GM19238 (cell line): ENCODE measurements at regions not wholly inside any gene's neighbourhood (a gene's known extent, or its start where the extent isn't known, plus 50 kb on each side); places are given as distances from the start of the nearest gene placed in this dataset.
"Not testable (repeated sequence)": the region's sequence is repeated elsewhere in the genome, so short reads cannot be mapped to it uniquely, and the experiment has no call there.

Experiments used
- DNase-seq: peaks from one replicate; pipeline ENCODE4 v3.0.0; 2011; ENCODE audit warnings: low spot score; ENCODE audit not compliant: insufficient read length

DNA sequence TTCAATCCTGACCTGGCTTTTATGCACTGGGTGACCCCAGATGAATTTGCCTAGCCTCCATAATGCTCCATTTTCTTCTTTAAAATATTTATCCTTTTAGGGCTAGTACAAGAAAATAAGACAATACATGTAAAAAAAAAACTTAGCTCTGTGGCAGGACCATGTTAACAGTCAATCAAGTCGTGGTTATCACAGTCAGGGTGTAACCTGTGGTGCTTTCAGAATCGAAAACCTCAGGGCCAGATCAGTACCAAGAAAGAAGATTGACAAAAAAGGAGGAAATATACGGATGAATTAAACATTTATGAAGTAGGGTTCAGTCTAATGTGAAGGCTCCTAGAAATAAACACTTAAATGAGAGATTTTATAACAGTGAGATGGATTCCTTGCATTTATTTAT is 347.2 kb upstream of the MAF start:
- DNase-seq: no peak

DNA sequence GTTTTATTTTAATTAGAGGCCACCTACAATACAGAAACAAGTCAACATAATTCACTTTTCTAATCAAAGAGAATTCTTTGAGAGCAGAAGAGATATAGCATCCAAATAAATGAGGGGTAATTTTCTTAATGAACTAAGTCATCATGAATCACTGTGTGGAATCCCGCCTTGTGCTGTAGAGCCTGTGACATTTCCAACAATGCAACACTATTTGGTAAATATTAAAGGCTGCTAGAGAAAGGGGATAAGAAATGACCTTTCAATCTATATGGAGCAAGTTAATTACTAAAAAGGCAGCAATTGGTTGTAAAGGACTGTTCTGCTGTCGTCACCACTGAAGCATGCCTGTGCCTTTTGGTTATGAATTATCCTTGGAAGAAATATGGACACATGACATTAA is 345.7 kb upstream of the MAF start:
- DNase-seq: no peak

DNA sequence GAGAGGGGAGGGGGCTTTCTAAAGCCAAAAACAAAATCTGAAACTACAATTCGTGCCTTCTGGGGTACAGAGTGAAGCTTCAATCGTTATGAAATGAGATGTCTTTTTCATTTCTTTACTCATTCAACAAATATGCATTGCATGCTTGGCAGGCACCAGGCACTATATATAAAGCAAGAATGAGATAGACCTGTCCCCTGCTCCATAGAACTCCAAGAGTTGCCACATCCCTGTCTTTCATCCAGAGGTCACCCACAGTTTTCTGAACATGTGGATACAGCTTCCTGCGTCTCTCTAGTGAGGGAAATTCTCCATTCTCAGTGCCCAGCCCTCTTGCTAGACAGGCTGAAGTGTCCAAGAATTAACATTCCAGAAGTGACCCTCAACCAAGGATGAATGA is 343.2 kb upstream of the MAF start:
- no peak for DNase-seq

DNA sequence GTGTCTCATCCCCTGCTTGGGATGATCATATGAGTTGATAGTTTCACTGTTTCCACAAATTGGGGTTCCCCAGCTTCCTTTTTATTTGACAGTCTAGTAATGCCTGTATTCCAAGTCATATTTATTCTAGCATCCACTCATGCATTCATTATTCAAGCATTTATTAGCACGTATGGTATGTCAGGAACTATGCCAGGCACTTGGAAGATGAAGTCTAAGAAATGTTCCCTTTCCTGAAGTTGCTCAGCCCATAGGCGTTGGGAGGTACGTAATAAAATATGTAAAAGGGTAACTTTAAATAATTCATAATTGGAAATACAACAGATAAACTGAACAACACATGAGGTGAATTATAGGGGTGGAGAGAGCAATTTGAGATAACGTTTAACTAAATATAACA is 338.0 kb upstream of the MAF start:
- DNase-seq: no peak

DNA sequence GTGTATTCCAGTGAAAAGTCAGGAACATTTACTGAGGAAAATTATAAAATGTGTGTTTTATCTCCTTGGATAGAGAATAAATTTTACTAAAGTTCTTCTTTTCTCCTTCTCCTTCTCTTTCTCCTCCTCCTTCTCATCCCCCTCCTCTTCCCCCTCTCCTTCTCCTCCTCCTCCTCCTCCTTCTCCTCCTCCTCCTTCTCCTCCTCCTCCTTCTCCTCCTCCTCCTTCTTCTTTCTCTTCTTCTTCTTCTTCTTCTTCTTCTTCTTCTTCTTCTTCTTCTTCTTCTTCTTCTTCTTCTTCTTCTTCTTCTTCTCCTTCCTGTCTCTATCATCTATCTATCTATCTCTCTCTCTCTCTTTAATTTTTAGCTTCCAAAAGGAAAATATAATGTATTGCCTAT is 337.1 kb upstream of the MAF start:
- DNase-seq: not testable (repeated sequence)

DNA sequence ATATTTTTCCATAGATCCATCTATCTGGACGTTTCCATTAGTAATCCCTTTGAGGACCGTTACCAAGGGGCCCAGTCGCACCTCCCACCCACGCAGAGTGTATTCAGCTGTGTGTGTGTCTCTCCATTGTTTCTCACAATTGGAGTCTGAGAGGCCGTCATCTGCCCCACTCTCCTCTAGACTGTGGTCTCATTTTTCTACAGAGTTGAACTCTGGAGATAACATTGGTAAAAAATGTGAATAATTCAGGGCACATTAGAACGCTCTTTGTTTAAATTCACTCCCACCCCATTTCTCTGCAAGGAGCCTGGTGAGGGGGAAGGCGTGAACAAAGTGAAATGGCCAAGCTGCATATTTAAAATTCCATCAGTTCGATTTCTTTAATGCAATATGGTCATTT is 333.1 kb upstream of the MAF start:
- DNase-seq: no peak

DNA sequence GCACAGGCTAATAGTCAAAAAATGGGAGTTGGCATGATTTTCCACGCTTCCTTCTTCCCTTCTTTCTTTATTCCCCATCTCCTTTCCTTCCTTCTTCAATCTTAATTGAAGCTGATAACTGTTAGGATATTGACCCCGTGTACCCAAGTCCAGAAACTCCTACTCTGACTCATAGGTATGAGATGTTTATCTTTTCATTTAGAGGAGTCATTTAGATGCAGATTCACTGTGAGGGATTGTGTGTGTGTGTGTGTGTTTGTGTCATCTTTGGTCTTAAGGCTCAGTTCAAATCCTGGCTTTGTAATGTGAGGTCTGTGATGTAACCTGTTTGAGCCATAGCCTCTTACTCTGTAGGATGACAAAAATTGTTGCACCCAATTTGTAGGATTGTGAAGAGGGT is 332.0 kb upstream of the MAF start:
- no peak for DNase-seq

DNA sequence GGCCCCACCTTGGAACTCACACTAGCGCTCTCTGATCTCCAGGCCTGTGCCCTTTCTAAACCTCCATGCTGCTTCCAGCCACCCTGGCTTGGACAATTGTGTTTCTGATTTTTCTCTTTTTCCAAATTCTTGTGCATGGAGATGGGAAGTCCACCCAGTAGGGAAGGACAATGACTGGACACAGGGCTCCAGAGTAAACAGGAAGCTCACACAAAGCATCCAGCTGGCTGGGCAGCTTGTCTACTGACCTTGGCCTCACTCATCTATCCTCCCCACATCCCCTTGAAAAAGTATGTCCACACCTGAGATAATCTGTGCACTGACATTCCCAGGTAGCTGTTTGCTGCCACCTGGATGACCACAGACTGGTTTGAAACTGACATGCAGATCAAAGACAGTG is 331.2 kb upstream of the MAF start:
- DNase-seq: no peak

DNA sequence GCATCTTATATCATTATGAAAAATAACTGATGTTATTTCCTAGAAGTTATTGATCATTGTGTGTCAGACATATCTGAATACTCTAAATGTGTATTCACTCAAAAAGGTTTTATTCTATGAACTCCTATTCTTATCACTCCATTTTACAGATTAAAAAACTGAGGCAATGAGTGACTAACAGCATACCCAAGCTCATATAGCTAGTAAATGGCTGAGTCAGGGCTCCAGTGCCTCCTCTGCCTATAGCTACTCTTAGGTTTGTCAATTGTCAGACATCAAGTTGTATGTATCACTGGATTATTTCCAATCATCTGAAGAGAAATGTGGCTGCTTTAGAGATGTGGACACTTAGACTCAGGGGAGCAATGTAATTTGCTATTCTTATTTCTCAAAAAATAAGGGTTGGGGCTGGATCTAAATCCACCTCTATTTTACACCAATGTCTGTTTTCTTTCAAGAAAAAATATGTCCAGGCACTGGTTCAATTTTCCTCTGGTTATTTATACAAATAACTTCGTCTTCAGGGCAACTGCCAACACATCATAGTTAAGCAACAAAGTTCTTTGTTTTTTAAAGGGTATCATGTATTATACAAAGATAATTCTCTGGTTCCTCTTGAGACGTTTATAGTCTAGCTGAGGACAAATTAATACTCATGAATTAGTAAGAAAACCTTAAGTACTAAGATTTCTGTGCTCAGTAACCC is 328.9 kb upstream of the MAF start:
- DNase-seq: no peak

DNA sequence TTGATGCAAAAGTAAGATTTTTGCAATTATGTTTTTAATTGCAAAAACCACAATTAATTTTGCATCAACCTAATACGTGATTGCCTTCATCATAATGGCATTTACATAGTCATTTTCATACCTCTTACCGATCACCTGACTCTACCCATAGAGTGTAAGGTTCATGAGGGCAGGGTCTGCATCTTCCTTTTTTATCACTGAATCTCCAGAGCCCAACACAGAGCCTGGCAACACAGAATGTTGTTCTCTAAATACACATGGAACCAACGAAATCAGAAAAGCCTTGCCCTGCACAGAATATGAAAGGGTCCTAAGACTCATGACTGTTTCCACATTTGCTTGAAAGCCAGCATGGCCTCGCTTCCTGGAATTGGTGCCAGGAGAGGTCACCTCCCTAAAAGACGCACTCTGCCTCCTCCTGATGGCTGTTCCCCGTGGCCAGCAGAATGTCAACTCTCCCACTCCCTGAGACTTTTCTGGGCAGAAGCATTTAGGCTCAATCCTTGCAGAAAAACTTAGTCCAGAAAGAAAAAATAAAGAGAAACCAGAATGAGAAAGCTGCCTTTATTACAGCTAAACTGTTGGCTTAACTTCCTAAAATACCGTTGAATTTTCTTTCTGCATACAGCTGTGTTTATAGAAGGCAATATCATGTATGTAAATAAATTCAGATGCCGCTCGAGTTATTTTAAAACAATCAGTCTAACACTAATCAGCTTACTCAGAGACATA is 327.8 kb upstream of the MAF start:
- DNase-seq: no peak

DNA sequence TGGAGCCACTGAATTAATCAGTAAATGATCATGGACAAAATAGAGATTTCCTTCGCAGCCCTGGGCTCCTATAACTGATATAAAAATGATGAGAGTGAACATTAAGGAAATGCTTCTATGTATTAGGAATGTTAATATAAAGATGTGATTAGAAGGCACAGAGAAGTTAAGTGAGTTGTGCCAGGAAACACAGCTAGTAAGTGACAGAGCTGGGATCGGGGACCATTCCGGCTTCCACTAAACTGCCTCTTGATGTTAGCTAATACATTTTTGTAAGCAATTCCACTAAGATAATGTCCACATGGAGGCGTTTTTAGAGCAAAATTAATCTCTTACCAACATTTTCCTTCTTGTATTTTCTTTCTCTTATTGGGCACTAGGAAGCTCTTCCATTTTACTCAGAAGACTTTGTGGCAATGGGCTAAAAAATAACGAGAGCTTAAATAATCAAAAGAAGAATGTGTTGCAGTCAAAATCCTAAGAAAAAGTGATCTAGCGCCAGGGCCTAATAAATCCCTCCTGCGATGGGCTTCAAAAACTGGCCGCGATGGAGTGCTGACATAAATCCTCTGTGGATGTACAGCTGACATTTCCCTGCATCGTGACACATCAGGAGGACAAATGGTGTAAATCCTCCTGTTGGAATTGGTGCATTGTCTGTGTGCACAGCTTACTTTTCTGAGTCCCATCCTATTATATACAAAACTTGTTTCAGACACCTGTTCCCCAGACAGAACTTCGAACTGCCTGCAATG is 326.1 kb upstream of the MAF start:
- no peak for DNase-seq

DNA sequence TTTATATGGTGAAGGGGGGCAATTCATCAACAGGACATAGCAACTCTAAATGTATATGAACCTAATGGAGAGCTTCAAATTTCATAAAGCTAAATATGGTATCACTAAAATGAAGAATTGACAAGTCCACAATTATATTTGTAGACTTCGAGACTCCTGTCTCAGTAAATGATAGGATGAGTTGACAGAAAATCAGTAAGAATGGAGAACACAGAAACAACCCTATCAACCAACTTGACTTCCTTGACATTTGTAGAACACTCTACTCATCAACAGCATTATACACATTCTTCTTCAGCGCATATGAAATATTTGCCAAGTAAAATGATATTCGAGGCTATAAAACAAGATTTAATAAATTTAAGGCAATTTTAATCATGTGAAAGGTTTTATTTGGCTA is 322.9 kb upstream of the MAF start:
- DNase-seq: no peak

DNA sequence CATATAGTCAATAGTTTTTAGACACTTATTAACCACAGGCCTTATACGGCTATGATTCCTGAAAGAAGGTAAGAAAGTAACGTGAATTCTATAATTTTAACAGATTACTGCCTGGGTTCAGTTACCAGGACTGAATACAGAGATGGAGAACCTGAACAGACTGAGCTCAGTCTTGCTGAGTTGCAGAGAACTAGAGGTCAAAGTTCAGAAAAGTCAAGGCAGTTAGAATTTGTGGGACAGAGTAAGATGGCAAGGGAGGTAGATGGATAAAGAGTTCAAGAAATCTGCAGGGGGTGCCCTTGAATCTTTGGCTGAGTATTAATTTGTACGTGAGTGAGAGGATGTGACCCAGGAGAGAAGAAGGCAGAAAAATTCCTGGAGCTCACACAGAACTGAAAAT is 320.1 kb upstream of the MAF start:
- DNase-seq: no peak

DNA sequence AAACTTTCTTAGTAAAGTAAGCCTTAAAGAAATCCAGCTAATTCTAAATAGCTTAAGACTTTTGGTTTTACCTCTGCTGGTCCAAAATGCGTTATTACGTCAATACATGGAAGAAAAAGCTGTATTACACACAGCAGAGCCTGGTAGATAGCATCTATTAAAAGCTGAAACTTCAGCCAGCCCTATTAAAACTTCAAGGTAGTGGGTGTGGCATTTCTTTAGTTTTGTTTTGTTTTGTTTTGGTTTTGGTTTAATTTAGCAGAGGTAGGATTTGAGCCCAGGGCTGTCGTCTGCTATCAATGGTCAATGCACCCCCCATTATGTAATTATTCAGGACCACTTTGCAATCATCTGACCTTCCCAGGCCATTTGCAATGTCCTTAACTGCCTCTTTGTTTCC is 318.4 kb upstream of the MAF start:
- no peak for DNase-seq

DNA sequence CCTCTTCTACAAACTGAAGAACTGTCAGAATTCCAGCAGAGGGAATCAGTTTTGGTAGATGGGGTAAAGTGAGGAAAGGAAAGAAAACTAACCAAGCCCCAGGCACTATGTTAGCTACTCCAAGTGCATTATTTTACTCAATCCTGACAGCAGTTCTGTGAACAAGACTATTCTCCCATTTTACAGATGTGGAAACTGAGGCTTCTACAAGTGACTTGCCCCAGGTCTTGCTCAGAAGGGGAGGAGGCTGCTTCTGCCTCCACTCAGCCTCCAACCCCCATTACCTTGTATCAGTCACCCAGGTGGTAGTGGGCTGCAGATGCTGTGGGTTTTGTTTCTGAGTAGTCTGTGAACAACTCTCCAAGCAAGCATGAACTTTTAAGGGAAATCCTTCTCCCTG is 315.2 kb upstream of the MAF start:
- no peak for DNase-seq

DNA sequence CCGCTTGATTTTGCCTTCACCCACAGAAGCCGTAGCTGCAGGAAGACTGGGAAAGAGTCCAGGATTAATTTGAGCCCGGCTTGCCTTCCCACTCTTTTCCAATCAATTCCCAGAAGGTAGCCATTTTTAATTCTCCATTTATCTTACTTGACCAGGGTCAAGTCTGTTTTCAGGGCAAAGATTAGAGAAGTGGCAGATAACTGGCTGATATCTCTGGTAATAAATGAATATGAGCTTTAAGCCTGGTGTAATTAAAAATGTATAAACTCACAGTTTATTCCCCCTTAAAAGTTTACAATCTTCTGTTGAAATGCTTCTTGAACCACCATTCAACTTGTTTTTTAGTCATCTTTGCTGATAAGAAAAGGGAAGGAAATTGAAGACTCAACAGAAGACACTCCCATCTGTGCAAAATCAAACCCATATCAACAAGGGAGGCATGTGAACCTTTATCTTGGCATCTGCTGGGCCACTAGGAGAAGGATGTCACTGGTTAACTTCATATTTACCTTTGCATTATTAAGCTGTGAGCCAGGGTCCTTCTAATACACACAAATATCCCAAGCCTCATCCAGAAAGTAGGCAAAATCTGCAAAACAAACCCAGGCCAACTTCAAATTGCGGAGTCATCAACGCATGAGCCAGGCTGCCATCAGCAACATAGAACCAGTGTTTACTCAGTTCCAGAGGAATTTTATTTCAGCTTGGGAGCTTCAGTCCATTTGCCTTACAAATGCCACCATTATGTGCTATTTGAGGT is 314.6 kb upstream of the MAF start:
- no peak for DNase-seq

DNA sequence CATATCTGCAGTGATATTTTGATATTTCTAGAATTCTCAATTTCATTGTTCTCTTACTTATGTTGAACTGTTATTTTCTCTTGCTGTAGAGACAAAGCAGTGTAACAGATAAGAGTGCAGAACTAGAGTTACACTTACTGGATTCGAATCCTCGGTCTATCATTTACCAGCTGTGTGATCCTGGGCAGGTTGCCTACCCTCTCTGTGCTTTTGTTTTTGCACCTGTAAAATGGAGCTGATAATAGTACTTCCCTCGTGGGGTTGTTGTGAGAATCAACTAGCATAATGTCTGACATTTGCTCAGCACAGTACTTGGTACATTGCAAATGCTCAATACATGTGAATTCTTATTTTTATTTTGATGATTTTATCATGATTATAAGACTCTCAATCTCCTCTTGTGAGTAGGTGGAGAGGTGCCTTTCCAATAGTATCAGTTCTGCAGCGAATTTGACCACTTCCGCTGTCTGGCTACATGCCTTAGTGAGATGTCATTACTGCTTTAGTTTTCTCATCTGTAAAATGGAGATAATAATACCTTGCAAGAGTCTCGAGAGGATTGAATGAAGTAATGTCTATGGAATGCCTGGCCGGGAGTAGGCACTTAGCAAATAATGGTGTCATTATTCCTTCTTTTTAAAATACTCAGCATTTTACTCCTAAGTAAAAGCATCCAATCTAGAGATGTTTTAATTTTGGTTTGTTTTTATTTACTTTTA is 312.2 kb upstream of the MAF start:
- no peak for DNase-seq

DNA sequence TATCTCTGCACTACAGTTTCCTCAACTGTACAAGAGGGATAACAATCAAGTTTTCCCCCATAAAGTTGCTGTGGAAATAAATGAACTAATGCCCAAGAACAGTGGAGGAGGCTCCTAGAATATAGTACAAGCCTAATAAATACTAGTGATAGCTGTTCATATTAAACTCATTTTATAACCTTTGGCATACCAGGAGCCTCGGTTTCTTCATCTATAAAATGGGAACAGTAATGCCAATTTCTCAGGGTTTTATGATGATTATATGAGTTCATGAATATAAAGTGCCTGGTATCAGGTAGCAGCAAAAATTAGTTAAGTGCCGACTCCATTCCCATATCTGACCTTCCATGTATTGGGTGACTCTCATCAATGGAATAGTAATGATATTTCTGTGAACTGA is 311.1 kb upstream of the MAF start:
- DNase-seq: no peak

DNA sequence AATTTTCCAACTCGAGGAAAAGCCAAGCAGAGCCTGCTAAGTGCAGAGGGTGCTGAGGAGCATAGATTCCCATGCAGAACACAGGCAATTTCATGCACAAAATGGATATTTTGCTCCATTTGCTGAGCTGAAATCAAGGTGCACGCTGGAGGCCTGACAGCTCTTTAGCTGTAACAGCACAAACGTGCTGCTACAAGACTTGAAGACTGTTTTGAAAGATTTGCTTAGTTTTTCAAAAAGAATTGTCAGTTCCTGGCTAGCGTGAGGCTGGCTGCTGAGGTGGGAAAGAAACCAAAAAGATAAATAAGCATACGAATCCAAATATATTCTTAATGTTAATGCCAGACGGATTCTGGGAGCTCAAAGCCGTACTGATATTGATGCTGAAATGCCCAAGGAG is 309.0 kb upstream of the MAF start:
- DNase-seq: no peak

DNA sequence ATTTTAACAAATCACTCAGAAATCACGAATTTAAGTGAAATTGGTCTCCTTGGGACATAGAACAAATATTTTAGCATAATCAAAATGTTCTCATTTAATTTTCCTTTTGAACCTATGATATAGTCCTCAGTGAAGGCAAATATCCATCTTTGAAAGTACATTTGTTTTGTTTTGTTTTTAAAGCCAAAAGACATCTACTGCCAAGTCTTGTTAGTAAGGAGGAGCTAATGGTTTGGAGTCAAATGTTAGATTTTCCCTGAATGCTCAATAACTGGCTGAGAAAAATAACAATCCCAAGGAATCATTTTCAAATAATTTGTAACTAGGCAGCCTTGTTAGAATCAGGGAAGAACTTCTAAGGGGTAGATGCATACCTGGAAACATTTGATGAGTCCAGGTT is 302.9 kb upstream of the MAF start:
- DNase-seq: no peak

DNA sequence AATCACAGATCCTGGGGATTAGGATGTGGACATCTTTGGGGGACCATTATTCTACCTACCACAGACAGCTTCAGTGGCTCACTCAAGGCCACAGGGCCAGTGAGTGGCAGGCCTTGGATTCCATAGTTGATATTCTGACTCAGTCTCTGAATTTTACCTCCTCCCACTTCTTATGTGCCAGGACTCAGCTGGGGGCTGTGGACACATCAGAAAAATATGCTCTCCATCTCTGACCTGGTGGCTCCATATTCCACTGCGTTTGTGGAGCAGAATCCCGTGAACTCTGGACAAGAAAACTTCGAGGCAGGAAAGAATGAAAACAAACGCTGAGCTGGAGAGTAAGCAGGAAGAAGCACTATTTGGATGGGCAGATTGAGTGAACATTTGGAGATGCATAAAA is 301.8 kb upstream of the MAF start:
- DNase-seq: no peak
